Activated CD8-positive, alpha-beta T cell treated with anti-CD3 and anti-CD28 coated beads, Interleukin-2, amount 10 ng/mL, durations not matched to agents 7 days and 5 days (primary cell): ENCODE measurements at regions not wholly inside any gene's neighbourhood (a gene's known extent, or its start where the extent isn't known, plus 50 kb on each side); places are given as distances from the start of the nearest gene placed in this dataset.

Experiments
- ATAC-seq: fragments of 150-1000 bp; cut with Tn5 transposase; one replicate; pipeline ENCODE4 v1.10.0; 2021; ENCODE audit warnings: moderate library complexity
- CTCF ChIA-PET: fragments of 350-600 bp; sonication (Branson Sonifier 250); formaldehyde crosslinking; loops from one replicate; lab custom pipeline; 2021; ENCODE audit warnings: antibody characterized with exemption; lab: Charles Lee
- POLR2A ChIA-PET: fragments of 350-600 bp; sonication (Branson Sonifier 250); formaldehyde crosslinking; loops from one replicate; lab custom pipeline; 2021; ENCODE audit warnings: antibody characterized with exemption; lab: Charles Lee
- DNase-seq: peaks from one replicate; pipeline ENCODE4 v3.0.0-alpha.2; 2020
- H3K27ac Mint-ChIP-seq: one replicate; pipeline ENCODE4 v1.8.0; 2021; ENCODE audit warnings: mild to moderate bottlenecking, mixed read lengths
- H3K27me3 Mint-ChIP-seq: one replicate; pipeline ENCODE4 v1.8.0; 2021; ENCODE audit warnings: low read depth, mixed read lengths
- H3K36me3 Mint-ChIP-seq: one replicate; pipeline ENCODE4 v1.8.0; 2021; ENCODE audit warnings: low read depth, mixed read lengths
- H3K4me1 Mint-ChIP-seq: one replicate; pipeline ENCODE4 v1.8.0; 2021; ENCODE audit warnings: low read depth, mixed read lengths
- H3K4me3 Mint-ChIP-seq: one replicate; pipeline ENCODE4 v1.8.0; 2021; ENCODE audit warnings: mild to moderate bottlenecking, mixed read lengths
- H3K9me3 Mint-ChIP-seq: one replicate; pipeline ENCODE4 v1.8.0; 2022; ENCODE audit warnings: mixed read lengths; ENCODE audit not compliant: insufficient read depth

DNA sequence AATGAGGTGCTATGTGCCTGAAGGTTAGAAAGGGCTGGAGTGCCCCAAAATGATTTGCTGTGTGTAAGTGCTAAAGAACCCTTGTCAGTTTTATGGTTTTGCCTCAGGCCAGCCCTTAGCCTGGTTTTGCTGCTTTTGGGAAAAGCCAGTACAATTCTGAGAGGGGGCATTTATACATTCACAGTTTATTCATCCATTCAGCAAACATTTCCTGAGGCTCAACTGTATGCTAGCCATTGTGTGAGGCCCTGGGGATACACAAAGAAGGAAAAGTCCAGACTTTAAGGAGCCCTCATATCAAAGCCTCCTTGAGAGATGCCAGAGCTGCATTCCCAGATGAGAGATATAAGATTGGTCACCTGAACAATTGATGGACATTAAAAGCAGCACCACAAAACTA is 115.2 kb upstream of the PLCXD3 start:
- no peaks in the 10 kb centered on the region for H3K4me1 Mint-ChIP-seq
- DNase-seq (no peak), ATAC-seq (no peak)
- no peaks in the 10 kb centered on the region for H3K9me3 Mint-ChIP-seq
- no peak overlapping the region for H3K27ac Mint-ChIP-seq
- H3K36me3 Mint-ChIP-seq = no peaks in the 10 kb centered on the region
- ChIA-PET POLR2A (no interaction called here), CTCF (no interaction called here)
- H3K27me3 Mint-ChIP-seq = no peaks in the 10 kb centered on the region
- H3K4me3 Mint-ChIP-seq = no peak overlapping the region

DNA sequence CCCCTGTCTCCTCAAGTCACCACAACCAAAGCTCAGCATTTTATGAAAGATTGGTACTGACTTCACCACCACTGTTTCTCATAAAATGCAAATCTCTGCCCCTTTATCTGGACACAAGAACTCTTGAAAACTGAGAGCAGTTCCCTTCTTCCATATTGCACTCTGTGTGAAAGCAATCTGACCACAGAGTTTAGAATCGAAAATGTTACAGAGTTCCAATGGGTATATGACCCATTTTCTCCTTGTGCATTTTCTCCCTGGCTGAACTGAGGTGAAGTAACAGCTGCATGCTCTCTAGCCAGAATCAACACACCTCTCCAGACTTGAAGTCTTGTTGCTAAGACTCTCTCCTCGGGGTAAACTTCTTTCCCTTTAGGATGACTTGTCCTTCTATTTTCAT is 111.0 kb upstream of the PLCXD3 start:
- ChIA-PET CTCF (interaction anchor here (1.0 kb wide), 1 partner anchor 17 kb away, joined by 3 read pairs; no protein-coding TSS in a partner anchor), POLR2A (no interaction called here)
- DNase-seq (no peak), ATAC-seq (no peak)
- no peak overlapping the region for H3K27ac Mint-ChIP-seq
- H3K27me3 Mint-ChIP-seq = no peaks in the 10 kb centered on the region
- no peaks in the 10 kb centered on the region for H3K4me1 Mint-ChIP-seq
- no peaks in the 10 kb centered on the region for H3K9me3 Mint-ChIP-seq
- no peaks in the 10 kb centered on the region for H3K36me3 Mint-ChIP-seq
- no peak overlapping the region for H3K4me3 Mint-ChIP-seq

DNA sequence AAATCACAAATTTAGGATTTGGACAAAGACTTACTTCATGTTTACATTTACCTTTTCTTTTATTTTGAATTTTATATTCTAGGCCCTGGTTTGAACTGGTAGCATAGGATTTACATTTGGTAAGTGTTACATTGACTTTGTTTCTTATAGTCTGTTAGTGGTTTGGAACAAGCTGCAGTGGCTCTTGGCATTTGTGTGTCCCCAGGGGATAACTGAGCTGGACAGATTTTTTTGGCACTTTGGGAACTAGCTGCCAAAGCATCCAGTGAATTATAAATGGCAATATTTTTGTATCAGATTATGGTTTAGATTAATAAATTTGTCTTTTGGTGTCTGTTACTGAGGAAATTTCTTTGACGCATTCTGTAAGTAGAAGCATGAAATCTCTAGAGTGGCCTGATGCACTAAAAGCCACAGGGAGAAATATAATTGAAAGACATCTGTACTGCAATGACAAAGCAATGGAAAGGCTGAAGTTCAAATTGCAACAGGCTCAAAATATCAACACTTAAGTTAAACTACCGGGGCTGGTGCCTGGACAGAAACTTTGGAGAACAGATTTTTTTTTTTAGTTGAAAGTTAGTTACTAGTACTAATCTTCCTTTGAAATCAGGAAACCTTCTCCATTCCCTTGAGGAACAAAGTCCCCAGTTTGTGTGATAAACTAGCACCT is 107.6 kb upstream of the PLCXD3 start:
- no peak overlapping the region for H3K4me3 Mint-ChIP-seq
- no peak overlapping the region for H3K27ac Mint-ChIP-seq
- H3K36me3 Mint-ChIP-seq = no peaks in the 10 kb centered on the region
- H3K9me3 Mint-ChIP-seq = no peaks in the 10 kb centered on the region
- ChIA-PET CTCF (interaction anchor here (0.5 kb wide), 1 partner anchor 1062 kb away, joined by 3 read pairs; no protein-coding TSS in a partner anchor), POLR2A (no interaction called here)
- no peak for DNase-seq
- H3K27me3 Mint-ChIP-seq = no peaks in the 10 kb centered on the region
- H3K4me1 Mint-ChIP-seq = no peaks in the 10 kb centered on the region
- no peak for ATAC-seq

DNA sequence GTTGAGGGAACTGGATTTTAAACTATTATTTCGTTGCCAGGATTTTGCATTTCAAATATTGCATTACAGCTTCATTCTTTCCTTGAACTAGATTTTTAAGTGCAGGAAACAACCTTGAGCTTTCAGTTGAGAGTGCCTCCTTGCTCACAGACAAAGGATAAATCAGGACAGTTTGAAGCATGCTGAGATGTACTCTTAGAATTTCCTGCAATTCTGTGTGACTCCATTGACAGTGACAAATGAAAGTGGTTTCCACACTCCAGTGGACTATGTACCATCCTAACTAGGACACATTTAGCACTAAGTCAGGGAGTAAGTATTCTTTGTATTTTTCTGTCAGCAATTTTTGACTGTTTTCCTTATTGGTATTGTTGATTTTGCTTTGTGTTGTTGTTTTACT is 100.0 kb upstream of the PLCXD3 start:
- DNase-seq (no peak), ATAC-seq (no peak)
- no peaks in the 10 kb centered on the region for H3K27me3 Mint-ChIP-seq
- no peak overlapping the region for H3K4me3 Mint-ChIP-seq
- no peaks in the 10 kb centered on the region for H3K9me3 Mint-ChIP-seq
- no peaks in the 10 kb centered on the region for H3K4me1 Mint-ChIP-seq
- H3K36me3 Mint-ChIP-seq = no peaks in the 10 kb centered on the region
- ChIA-PET POLR2A (no interaction called here), CTCF (no interaction called here)
- H3K27ac Mint-ChIP-seq = no peak overlapping the region

DNA sequence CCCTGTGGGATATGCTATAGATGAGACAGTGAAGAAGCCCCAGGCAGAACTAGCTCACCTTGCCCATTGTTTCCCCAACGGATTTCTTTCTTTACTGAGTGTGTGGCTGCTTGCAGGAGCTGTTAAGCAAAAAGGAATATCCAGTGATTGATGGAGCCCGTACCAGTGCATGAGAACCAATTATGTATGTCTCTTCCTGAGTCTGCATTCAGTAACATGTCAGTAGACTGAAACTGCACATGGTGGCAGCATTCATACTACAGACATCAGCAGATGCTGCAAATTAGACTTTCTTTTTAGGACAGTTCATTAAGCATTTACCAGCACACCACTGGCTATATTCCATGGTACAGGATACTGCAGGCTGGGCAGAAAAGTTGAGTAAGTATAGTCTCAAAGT is 90.3 kb upstream of the PLCXD3 start:
- no peak for ATAC-seq
- H3K27me3 Mint-ChIP-seq = no peaks in the 10 kb centered on the region
- no peaks in the 10 kb centered on the region for H3K4me1 Mint-ChIP-seq
- DNase-seq = no peak
- no peaks in the 10 kb centered on the region for H3K36me3 Mint-ChIP-seq
- no peaks in the 10 kb centered on the region for H3K9me3 Mint-ChIP-seq
- no peak overlapping the region for H3K27ac Mint-ChIP-seq
- ChIA-PET POLR2A (no interaction called here), CTCF (no interaction called here)
- H3K4me3 Mint-ChIP-seq = no peak overlapping the region

DNA sequence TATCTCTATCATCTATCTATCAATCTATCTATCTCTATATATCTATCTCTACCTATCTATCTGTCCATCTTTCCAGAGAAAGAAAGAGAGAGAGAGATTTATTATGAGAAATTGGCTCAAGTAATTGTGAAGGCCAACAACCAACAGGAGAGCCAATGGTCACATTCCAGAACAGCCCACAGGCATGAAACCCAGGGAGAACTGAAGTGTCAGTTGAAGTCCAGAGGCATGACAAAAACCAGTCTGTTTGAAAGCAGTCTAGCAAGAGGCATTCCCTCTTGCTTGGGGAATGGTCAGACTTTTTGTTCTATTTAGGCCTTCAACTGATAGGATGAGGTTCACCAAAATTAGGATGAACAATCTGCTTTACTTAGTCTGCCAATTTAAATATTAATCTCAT is 87.6 kb upstream of the PLCXD3 start:
- H3K27me3 Mint-ChIP-seq = no peaks in the 10 kb centered on the region
- H3K9me3 Mint-ChIP-seq = peaks cover 7% of the 10 kb centered on the region
- ChIA-PET POLR2A (no interaction called here), CTCF (no interaction called here)
- H3K27ac Mint-ChIP-seq = no peak overlapping the region
- H3K4me3 Mint-ChIP-seq = no peak overlapping the region
- DNase-seq = no peak
- no peaks in the 10 kb centered on the region for H3K4me1 Mint-ChIP-seq
- H3K36me3 Mint-ChIP-seq = no peaks in the 10 kb centered on the region
- ATAC-seq = no peak

DNA sequence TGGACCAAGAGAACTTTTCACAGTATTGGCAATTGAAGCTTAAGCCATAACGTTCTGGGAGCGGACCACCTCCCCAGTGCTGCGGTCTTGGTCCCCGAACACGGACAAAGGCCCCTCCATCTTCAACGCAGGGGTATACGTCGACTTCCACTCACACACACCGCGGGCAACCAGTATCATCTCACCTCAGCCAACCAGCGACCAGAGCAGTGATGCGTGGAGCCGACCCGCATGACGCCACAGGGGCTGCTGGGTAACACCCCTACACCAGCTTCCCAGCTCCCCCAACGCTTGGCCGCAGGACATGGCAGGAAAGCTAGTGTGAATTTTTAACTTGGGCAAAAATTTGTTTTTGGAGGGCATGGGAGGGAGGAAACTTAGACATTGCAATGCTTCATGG is 77.3 kb upstream of the PLCXD3 start:
- Mint-ChIP-seq H3K36me3 (no peaks in the 10 kb centered on the region), H3K27ac (no peak overlapping the region), H3K27me3 (no peaks in the 10 kb centered on the region), H3K4me3 (no peak overlapping the region), H3K9me3 (no peaks in the 10 kb centered on the region), H3K4me1 (no peaks in the 10 kb centered on the region)
- POLR2A ChIA-PET = no interaction called here
- DNase-seq (no peak), ATAC-seq (no peak)
- CTCF ChIA-PET = no interaction called here

DNA sequence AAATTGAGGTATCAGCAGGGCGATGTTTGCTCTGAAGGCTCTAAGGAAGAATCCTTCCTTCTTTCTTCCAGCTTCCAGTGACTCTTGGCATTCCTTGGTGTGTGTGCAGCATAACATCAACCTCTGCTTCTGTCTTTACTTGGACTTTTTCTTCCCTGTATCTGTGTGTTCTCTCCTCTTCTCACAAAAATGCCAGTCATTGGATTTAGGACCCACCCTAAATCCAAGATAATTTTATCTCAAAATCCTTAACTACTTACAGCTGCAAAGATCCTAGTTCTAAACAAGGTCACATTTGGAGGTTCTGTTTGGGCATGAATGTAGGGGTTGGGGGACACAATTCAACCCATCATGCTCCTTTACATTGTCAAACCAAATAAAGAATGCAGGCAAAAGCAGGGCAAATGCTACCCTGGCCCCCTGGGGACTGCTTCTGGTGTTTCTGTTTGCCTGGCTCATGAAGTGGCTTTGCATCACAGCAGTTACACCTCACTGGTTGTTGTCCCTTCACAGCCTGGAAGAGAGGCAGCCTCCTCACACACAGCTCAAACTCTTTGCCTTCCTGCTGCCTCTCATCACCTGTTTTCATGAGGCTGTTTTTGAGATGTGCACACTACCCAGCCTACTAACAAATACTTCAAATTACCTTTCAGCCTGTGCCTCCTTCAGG is 64.8 kb upstream of the PLCXD3 start:
- DNase-seq = no peak
- ChIA-PET CTCF (no interaction called here), POLR2A (no interaction called here)
- no peaks in the 10 kb centered on the region for H3K9me3 Mint-ChIP-seq
- H3K27ac Mint-ChIP-seq = no peak overlapping the region
- ATAC-seq = no peak
- H3K4me3 Mint-ChIP-seq = no peak overlapping the region
- H3K4me1 Mint-ChIP-seq = no peaks in the 10 kb centered on the region
- no peaks in the 10 kb centered on the region for H3K27me3 Mint-ChIP-seq
- H3K36me3 Mint-ChIP-seq = no peaks in the 10 kb centered on the region

DNA sequence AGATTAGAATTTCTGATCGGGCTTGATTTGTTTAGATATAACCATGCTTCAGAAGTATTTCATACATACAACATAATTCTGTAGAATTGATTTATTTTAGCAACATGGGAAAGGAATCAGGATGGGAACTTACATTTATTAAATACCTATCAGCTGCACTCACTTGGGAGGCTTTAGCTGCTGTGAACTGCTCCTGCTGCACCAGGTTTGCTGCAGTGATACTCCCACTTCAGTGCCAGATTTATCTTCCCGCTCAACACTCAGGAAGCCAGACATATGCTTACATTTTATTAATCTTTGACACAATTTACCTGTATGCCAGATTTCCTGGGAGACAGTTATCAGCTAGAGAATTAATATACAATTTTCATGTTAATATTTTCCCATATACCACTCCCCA is 64.0 kb upstream of the PLCXD3 start:
- Mint-ChIP-seq H3K4me3 (no peak overlapping the region), H3K36me3 (no peaks in the 10 kb centered on the region), H3K27me3 (no peaks in the 10 kb centered on the region), H3K27ac (no peak overlapping the region), H3K9me3 (no peaks in the 10 kb centered on the region), H3K4me1 (no peaks in the 10 kb centered on the region)
- CTCF ChIA-PET = no interaction called here
- POLR2A ChIA-PET = no interaction called here
- DNase-seq (no peak), ATAC-seq (no peak)
